SK-N-SH treated with all-trans-retinoic acid at 6 μM for 48 hours (cell line): ENCODE measurements at regions not wholly inside any gene's neighbourhood (a gene's known extent, or its start where the extent isn't known, plus 50 kb on each side); places are given as distances from the start of the nearest gene placed in this dataset.

Experiments
- ATAC-seq: fragments of 200-7000 bp; cut with Tn5 transposase; 3 replicates; pipeline ENCODE4 v1.9.1; 2020; ENCODE audit warnings: mild to moderate bottlenecking, moderate library complexity
- ARNTL ChIP-seq: fragments of 450-650 bp; formaldehyde crosslinking; IDR thresholded peaks from 2 replicates; pipeline ENCODE4 v1.5.0; 2020; ENCODE audit warnings: low read depth, mild to moderate bottlenecking, moderate library complexity, borderline replicate concordance
- BACH2 ChIP-seq: fragments of 250-450 bp; sonication (Bioruptor Pico); IDR thresholded peaks from 2 replicates; pipeline ENCODE4 v1.9.0; 2021; ENCODE audit warnings: mild to moderate bottlenecking, borderline replicate concordance
- CSDC2 ChIP-seq: fragments of 250-450 bp; sonication (Bioruptor Pico); IDR thresholded peaks from 2 replicates; pipeline ENCODE4 v1.5.0; 2020; ENCODE audit warnings: mild to moderate bottlenecking, moderate library complexity
- CSRNP3 ChIP-seq: fragments of 250-450 bp; sonication (Bioruptor Pico); IDR thresholded peaks from 2 replicates; pipeline ENCODE4 v1.5.1; 2021; ENCODE audit warnings: mild to moderate bottlenecking, moderate library complexity
- ESRRG ChIP-seq: fragments of 250-450 bp; sonication (Bioruptor Pico); IDR thresholded peaks from 2 replicates; pipeline ENCODE4 v1.6.1; 2021; ENCODE audit warnings: mild to moderate bottlenecking
- GLIS3 ChIP-seq: fragments of 250-450 bp; sonication (Bioruptor Pico); IDR thresholded peaks from 2 replicates; pipeline ENCODE4 v1.5.0; 2020; ENCODE audit warnings: mild to moderate bottlenecking, moderate library complexity
- ISL1 ChIP-seq: fragments of 250-450 bp; sonication (Bioruptor Pico); IDR thresholded peaks from 2 replicates; pipeline ENCODE4 v2.1.2; 2022; ENCODE audit warnings: mild to moderate bottlenecking, moderate library complexity
- OSR1 ChIP-seq: fragments of 250-450 bp; sonication (Bioruptor Pico); IDR thresholded peaks from 2 replicates; pipeline ENCODE4 v1.8.0; 2022; ENCODE audit warnings: moderate library complexity, mild to moderate bottlenecking, inconsistent platforms
- POU6F1 ChIP-seq: fragments of 250-450 bp; sonication (Bioruptor Pico); IDR thresholded peaks from 2 replicates; pipeline ENCODE4 v1.8.0; 2021; ENCODE audit warnings: low read depth, mild to moderate bottlenecking, moderate library complexity, borderline replicate concordance
- PPARA ChIP-seq: fragments of 250-450 bp; sonication (Bioruptor Pico); IDR thresholded peaks from 2 replicates; pipeline ENCODE4 v1.5.0; 2020; ENCODE audit warnings: mild to moderate bottlenecking, borderline replicate concordance
- RARB ChIP-seq: fragments of 250-450 bp; sonication (Bioruptor Pico); IDR thresholded peaks from 2 replicates; pipeline ENCODE4 v1.8.0; 2021; ENCODE audit warnings: mild to moderate bottlenecking, moderate library complexity
- SNAI2 ChIP-seq: fragments of 250-450 bp; sonication (Bioruptor Pico); IDR thresholded peaks from 2 replicates; pipeline ENCODE4 v1.5.0; 2020; ENCODE audit warnings: mild to moderate bottlenecking, moderate library complexity
- TCF4 ChIP-seq: fragments of 250-450 bp; sonication (Bioruptor Pico); IDR thresholded peaks from 2 replicates; pipeline ENCODE4 v1.8.0; 2021; ENCODE audit warnings: mild to moderate bottlenecking, moderate library complexity, borderline replicate concordance
- TOX ChIP-seq: fragments of 250-450 bp; sonication (Bioruptor Pico); IDR thresholded peaks from 2 replicates; pipeline ENCODE4 v1.8.0; 2021; ENCODE audit warnings: mild to moderate bottlenecking, moderate library complexity, borderline replicate concordance
- ZC3H10 ChIP-seq: fragments of 250-450 bp; sonication (Bioruptor Pico); IDR thresholded peaks from 2 replicates; pipeline ENCODE4 v1.5.1; 2021; ENCODE audit warnings: mild to moderate bottlenecking, moderate library complexity
- ZFP3 ChIP-seq: fragments of 250-450 bp; sonication (Bioruptor Pico); IDR thresholded peaks from 2 replicates; pipeline ENCODE4 v1.5.0; 2020; ENCODE audit warnings: mild to moderate bottlenecking, moderate library complexity
- ZNF565 ChIP-seq: fragments of 450-650 bp; formaldehyde crosslinking; conservative IDR thresholded peaks from 2 replicates; pipeline ENCODE4 v1.5.0; 2020; ENCODE audit warnings: low read depth, mild to moderate bottlenecking, moderate library complexity
- ZNF70 ChIP-seq: fragments of 450-650 bp; formaldehyde crosslinking; IDR thresholded peaks from 2 replicates; pipeline ENCODE4 v1.5.0; 2020; ENCODE audit warnings: mild to moderate bottlenecking, moderate library complexity
- ZNF8 ChIP-seq: fragments of 450-650 bp; formaldehyde crosslinking; IDR thresholded peaks from 2 replicates; pipeline ENCODE4 v1.5.0; 2020; ENCODE audit warnings: mild to moderate bottlenecking, moderate library complexity
- TF ChIP-seq, protein P1 (sequence below): fragments of 250-450 bp; sonication (Bioruptor Pico); IDR thresholded peaks from 2 replicates; pipeline ENCODE4 v1.8.0; 2020; ENCODE audit warnings: mild to moderate bottlenecking, moderate library complexity, borderline replicate concordance
- TF ChIP-seq, protein P2 (sequence below): fragments of 250-450 bp; sonication (Bioruptor Pico); IDR thresholded peaks from 2 replicates; pipeline ENCODE4 v1.5.0; 2020; ENCODE audit warnings: mild to moderate bottlenecking, moderate library complexity

GRCh38 chr1:37125295-37125694 lies 91.0 kb upstream of the GRIK3 start:
- no peak for ATAC-seq
- TF ChIP-seq ZNF70 (CRISPR knock-in tag) (no peak), TCF4 (no peak), ISL1 (CRISPR knock-in tag) (no peak), POU6F1 (CRISPR knock-in tag) (no peak), SNAI2 (CRISPR knock-in tag) (no peak), BACH2 (CRISPR knock-in tag) (no peak), PPARA (CRISPR knock-in tag) (no peak), ZC3H10 (no peak), OSR1 (CRISPR knock-in tag) (no peak), RARB (CRISPR knock-in tag) (no peak), CSRNP3 (CRISPR knock-in tag) (no peak), ESRRG (CRISPR knock-in tag) (no peak), ZFP3 (CRISPR knock-in tag) (no peak), GLIS3 (CRISPR knock-in tag) (no peak), ZNF565 (CRISPR knock-in tag) (no peak), ZNF8 (no peak), ARNTL (CRISPR knock-in tag) (no peak)
- TF ChIP-seq, protein P1, sequence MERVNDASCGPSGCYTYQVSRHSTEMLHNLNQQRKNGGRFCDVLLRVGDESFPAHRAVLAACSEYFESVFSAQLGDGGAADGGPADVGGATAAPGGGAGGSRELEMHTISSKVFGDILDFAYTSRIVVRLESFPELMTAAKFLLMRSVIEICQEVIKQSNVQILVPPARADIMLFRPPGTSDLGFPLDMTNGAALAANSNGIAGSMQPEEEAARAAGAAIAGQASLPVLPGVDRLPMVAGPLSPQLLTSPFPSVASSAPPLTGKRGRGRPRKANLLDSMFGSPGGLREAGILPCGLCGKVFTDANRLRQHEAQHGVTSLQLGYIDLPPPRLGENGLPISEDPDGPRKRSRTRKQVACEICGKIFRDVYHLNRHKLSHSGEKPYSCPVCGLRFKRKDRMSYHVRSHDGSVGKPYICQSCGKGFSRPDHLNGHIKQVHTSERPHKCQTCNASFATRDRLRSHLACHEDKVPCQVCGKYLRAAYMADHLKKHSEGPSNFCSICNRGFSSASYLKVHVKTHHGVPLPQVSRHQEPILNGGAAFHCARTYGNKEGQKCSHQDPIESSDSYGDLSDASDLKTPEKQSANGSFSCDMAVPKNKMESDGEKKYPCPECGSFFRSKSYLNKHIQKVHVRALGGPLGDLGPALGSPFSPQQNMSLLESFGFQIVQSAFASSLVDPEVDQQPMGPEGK (CRISPR knock-in tag): no peak

- no peak for TF ChIP-seq ZNF565 (CRISPR knock-in tag)
- TF ChIP-seq, all 23 proteins: peak for 0
- ATAC-seq: no peak
Observed at GRCh38 chr1:37127254-37127748, 93.0 kb upstream of the GRIK3 start.

- no peak for ATAC-seq
- TF ChIP-seq CSRNP3 (CRISPR knock-in tag) (no peak), ZNF8 (no peak), ARNTL (CRISPR knock-in tag) (no peak), TOX (CRISPR knock-in tag) (no peak), POU6F1 (CRISPR knock-in tag) (no peak), ZNF70 (CRISPR knock-in tag) (no peak), ZC3H10 (no peak), ISL1 (CRISPR knock-in tag) (no peak), SNAI2 (CRISPR knock-in tag) (no peak), RARB (CRISPR knock-in tag) (no peak), ZFP3 (CRISPR knock-in tag) (no peak), CSDC2 (CRISPR knock-in tag) (no peak), OSR1 (CRISPR knock-in tag) (no peak)
- TF ChIP-seq, protein P2, sequence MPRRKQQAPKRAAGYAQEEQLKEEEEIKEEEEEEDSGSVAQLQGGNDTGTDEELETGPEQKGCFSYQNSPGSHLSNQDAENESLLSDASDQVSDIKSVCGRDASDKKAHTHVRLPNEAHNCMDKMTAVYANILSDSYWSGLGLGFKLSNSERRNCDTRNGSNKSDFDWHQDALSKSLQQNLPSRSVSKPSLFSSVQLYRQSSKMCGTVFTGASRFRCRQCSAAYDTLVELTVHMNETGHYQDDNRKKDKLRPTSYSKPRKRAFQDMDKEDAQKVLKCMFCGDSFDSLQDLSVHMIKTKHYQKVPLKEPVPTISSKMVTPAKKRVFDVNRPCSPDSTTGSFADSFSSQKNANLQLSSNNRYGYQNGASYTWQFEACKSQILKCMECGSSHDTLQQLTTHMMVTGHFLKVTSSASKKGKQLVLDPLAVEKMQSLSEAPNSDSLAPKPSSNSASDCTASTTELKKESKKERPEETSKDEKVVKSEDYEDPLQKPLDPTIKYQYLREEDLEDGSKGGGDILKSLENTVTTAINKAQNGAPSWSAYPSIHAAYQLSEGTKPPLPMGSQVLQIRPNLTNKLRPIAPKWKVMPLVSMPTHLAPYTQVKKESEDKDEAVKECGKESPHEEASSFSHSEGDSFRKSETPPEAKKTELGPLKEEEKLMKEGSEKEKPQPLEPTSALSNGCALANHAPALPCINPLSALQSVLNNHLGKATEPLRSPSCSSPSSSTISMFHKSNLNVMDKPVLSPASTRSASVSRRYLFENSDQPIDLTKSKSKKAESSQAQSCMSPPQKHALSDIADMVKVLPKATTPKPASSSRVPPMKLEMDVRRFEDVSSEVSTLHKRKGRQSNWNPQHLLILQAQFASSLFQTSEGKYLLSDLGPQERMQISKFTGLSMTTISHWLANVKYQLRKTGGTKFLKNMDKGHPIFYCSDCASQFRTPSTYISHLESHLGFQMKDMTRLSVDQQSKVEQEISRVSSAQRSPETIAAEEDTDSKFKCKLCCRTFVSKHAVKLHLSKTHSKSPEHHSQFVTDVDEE: no peak
- TF ChIP-seq, protein P1 (CRISPR knock-in tag): no peak
Observed at GRCh38 chr1:37128091-37128490, 93.8 kb upstream of the GRIK3 start.
